Activated naive CD4-positive, alpha-beta T cell treated with anti-CD3 and anti-CD28 coated beads for 36 hours (primary cell): ENCODE measurements at regions not wholly inside any gene's neighbourhood (a gene's known extent, or its start where the extent isn't known, plus 50 kb on each side); places are given as distances from the start of the nearest gene placed in this dataset.

Experiments
- CTCF ChIA-PET: fragments of 350-600 bp; sonication (Branson Sonifier 250); formaldehyde crosslinking; loops from one replicate; lab custom pipeline; 2021; ENCODE audit warnings: antibody characterized with exemption; lab: Charles Lee
- DNase-seq: peaks from one replicate; pipeline ENCODE4 v3.0.0-alpha.2; 2020
- H3K27ac Mint-ChIP-seq: one replicate; pipeline ENCODE4 v1.8.0; 2021; ENCODE audit warnings: mild to moderate bottlenecking, mixed read lengths
- H3K27me3 Mint-ChIP-seq: one replicate; pipeline ENCODE4 v1.8.0; 2021; ENCODE audit warnings: low read depth, mixed read lengths
- H3K36me3 Mint-ChIP-seq: one replicate; pipeline ENCODE4 v1.8.0; 2021; ENCODE audit warnings: low read depth, mixed read lengths
- H3K4me1 Mint-ChIP-seq: one replicate; pipeline ENCODE4 v1.8.0; 2021; ENCODE audit warnings: low read depth, mixed read lengths
- H3K4me3 Mint-ChIP-seq: one replicate; pipeline ENCODE4 v1.8.0; 2021; ENCODE audit warnings: mild to moderate bottlenecking, moderate library complexity, mixed read lengths
- H3K9me3 Mint-ChIP-seq: one replicate; pipeline ENCODE4 v1.8.0; 2021; ENCODE audit warnings: mixed read lengths
- intact Hi-C: fragments of 100-400 bp; cut with micrococcal nuclease; formaldehyde crosslinking; loops from one replicate; pipeline ENCODE4 v1.15.1; 2023

DNA sequence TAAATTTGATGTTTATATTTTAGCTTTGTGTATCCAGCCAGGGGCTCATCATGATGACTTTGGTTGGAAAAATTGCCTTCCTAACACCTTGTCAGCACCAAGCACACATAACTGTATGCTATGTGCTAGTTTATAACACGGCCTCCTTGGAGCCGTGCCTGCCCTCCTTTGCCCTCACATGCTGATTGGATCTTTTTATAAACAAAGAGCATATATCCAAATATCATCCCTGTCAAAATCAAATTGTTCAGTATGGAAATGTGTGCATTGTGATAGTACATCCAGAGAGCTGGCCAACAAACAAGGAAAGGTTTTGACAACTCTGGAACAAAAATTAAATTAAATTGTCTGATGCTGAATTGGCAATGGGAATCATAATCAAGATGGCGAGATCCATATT lies 241.5 kb downstream of the DCDC2C start:
- no peak overlapping the region for H3K4me3 Mint-ChIP-seq
- H3K9me3 Mint-ChIP-seq, result no peaks in the 10 kb centered on the region
- no peak for DNase-seq
- H3K4me1 Mint-ChIP-seq, result no peaks in the 10 kb centered on the region
- intact Hi-C loops, result no loop called here
- H3K36me3 Mint-ChIP-seq, result no peaks in the 10 kb centered on the region
- H3K27ac Mint-ChIP-seq, result no peak overlapping the region
- peaks cover 5% of the 10 kb centered on the region for H3K27me3 Mint-ChIP-seq
- CTCF ChIA-PET, result no interaction called here

DNA sequence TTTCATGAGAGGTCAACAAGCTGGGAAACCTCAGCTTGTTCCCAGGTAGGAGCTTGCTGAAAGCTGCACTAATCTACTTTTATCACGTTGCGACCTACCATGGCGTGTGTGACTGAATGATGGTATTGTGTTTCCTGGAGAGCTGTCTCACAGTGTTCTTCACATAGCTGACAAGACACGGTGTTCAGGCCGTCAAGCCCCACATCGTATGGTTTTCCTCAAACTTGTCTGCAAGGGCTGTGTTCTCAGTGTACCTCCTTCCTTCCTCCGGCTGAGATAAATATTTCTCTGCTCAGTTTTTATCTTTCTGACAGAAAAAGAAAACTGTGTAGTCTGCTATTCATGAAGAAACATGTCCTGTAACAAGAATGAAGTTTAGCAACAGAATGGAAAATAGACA lies 244.8 kb downstream of the DCDC2C start:
- DNase-seq, result no peak
- intact Hi-C loops, result no loop called here
- Mint-ChIP-seq H3K4me3 (no peak overlapping the region), H3K36me3 (no peaks in the 10 kb centered on the region), H3K27me3 (no peaks in the 10 kb centered on the region), H3K9me3 (peaks cover 5% of the 10 kb centered on the region), H3K27ac (no peak overlapping the region), H3K4me1 (no peaks in the 10 kb centered on the region)
- CTCF ChIA-PET, result no interaction called here

DNA sequence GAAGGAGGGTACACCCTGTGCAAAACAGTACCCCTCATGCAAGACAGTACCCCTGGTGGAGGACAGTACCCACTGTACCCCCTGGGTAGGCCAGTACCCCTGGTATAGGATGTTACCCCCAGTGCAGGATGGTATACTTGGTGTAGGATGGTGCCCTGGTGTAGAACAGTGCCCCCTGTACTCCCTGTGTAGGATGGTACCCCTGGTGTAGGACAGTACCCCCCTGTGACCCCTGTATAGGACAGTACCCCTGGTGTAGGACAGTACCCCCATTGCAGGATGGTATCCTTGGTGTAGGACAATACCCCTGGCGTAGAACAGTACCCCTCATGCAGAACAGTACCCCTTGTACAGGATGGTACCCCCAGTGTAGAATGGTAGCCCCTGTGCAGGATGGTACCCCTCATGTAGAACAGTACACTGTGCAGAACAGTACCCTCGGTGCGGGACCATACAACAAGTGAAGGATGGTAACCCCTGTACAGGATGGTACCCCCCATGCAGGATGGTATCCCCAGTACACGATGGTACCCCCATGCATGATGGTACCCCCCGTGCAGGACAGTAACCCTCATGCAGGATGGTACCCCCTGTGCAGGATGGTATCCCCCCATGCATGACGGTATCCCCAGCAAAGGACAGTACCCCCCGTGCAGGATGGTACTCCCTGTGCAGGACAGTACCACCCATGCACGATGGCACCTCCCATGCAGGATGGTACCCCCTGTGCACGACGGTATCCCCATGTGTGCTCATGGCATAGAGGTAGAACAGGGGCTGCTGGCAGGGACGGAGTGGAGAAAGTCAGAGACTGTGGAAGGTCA lies 248.0 kb downstream of the DCDC2C start:
- no peaks in the 10 kb centered on the region for H3K36me3 Mint-ChIP-seq
- no peaks in the 10 kb centered on the region for H3K27me3 Mint-ChIP-seq
- no peaks in the 10 kb centered on the region for H3K4me1 Mint-ChIP-seq
- CTCF ChIA-PET, result no interaction called here
- intact Hi-C loops, result no loop called here
- H3K4me3 Mint-ChIP-seq, result no peak overlapping the region
- H3K27ac Mint-ChIP-seq, result no peak overlapping the region
- H3K9me3 Mint-ChIP-seq, result peaks cover 5% of the 10 kb centered on the region
- no peak for DNase-seq

DNA sequence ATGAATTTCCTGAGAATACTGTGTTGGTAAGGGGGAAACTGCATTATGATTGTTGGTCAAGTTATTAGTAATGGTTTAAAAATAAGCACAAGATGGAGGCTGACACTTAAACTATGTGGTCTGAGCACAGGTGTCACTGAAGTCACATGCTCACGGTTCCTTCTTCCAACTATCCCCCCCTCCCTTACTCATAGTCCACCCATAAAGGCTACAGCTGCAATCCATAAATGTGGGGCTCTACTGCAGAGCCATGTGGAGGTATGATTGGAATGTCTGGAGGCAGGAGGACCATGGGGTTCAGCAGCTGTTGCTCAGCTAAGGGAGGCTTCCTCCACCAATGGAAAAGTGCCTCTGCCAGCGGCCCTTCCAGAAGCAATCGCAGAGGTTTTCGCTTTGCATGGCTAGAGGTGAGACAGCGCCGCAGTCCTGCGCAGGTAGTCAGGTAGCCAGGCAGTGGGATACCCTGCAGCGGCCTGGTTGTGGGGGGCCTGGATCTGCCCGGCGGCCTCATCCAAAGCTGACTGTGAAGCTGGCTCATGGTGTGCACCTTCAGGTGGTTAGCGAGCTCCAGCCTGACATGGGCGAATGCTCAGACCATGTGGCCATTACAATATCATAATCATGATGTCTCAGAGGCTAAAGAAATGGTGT lies 249.6 kb downstream of the DCDC2C start:
- CTCF ChIA-PET, result no interaction called here
- H3K27ac Mint-ChIP-seq, result no peak overlapping the region
- no peak for DNase-seq
- no peaks in the 10 kb centered on the region for H3K4me1 Mint-ChIP-seq
- intact Hi-C loops, result no loop called here
- no peaks in the 10 kb centered on the region for H3K36me3 Mint-ChIP-seq
- H3K9me3 Mint-ChIP-seq, result peaks cover 5% of the 10 kb centered on the region
- no peaks in the 10 kb centered on the region for H3K27me3 Mint-ChIP-seq
- H3K4me3 Mint-ChIP-seq, result no peak overlapping the region

DNA sequence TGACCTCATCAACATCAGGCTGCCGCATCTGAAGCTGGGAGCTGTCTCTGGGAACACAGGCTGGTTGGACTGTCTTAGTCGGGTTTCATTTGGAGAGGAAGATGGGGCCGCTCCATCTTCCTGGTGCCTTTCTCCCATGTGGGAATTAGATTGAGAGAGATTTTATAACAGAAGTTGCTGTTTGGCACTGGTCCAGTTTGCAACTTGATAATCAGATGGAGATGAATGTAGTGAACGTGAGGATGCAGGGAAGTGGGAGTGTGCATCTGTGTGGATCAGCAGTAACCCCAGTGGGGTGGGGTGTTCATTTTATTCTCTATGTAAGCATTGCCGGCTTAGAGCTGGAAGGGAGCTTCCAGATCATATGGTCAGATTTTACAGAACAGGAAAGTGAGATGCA lies 250.9 kb downstream of the DCDC2C start:
- no peaks in the 10 kb centered on the region for H3K36me3 Mint-ChIP-seq
- no peak for DNase-seq
- no peaks in the 10 kb centered on the region for H3K4me1 Mint-ChIP-seq
- H3K27ac Mint-ChIP-seq, result no peak overlapping the region
- intact Hi-C loops, result no loop called here
- CTCF ChIA-PET, result no interaction called here
- H3K27me3 Mint-ChIP-seq, result no peaks in the 10 kb centered on the region
- H3K9me3 Mint-ChIP-seq, result peaks cover 5% of the 10 kb centered on the region
- no peak overlapping the region for H3K4me3 Mint-ChIP-seq

DNA sequence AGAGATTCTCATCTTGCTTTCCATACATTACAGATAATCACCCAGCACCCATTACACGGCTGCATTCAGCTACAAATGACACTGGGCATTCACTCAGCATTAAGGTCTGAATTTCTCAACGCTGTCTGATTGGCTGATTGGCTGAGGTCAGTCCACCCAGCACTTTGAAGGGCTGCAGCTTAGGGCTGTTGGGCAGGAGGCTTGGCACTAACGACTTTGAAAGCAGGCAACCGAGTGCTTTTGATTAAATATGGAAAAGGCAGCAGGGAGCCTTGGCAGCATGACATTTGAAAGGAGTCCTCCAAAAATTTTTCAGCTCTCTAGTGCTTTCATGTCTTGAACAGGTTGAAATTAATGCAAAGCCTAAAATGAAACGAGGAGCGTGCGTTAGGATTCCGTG lies 253.0 kb downstream of the DCDC2C start:
- no peak for DNase-seq
- no peaks in the 10 kb centered on the region for H3K4me1 Mint-ChIP-seq
- H3K9me3 Mint-ChIP-seq, result no peaks in the 10 kb centered on the region
- H3K36me3 Mint-ChIP-seq, result no peaks in the 10 kb centered on the region
- no peak overlapping the region for H3K27ac Mint-ChIP-seq
- H3K27me3 Mint-ChIP-seq, result no peaks in the 10 kb centered on the region
- no peak overlapping the region for H3K4me3 Mint-ChIP-seq
- CTCF ChIA-PET, result interaction anchor here (1.3 kb wide), 1 partner anchor 175 kb away, joined by 3 read pairs; no protein-coding TSS in a partner anchor
- intact Hi-C loops, result no loop called here

DNA sequence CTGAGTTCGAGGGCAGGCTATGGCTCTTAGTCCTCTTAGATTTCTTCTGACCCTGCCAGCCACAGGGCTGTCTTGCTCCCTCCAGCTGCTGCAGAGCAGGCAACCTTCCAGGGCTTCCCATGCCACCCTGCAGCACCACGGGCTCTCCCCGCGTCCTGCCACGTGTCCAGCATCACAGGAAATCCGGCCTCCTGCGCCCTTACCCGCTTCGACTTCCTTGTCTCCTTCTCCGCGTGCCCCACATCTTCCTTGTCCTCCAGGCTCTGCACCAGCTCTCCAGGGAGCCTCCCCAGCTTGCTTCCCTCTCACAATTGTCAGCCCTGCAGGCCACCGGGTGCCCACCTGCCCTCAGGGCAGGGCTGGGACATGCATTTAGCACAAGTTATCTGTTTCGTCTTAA lies 253.5 kb downstream of the DCDC2C start:
- intact Hi-C loops, result no loop called here
- CTCF ChIA-PET, result interaction anchor here (1.3 kb wide), 1 partner anchor 176 kb away, joined by 3 read pairs; no protein-coding TSS in a partner anchor

DNA sequence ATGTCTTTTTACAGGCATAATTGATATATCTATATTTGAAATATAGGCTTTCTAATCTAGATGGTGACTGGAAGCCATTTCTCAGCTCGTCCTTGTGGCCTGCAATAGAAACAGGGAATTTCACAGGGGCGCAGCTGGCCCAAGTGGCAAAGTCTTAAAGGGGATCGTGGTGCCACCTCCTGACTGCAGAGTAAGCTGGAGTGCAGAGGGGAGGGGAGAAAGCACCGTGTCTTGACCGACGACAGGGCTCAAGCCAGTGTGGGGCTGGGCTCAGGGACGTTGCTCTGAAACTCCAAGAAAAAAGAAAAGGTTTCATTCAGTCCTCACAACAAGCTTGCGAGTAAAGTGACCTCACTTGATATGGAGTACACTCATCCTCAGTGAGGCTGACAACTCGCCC lies 255.1 kb downstream of the DCDC2C start:
- Mint-ChIP-seq H3K36me3 (no peaks in the 10 kb centered on the region), H3K4me3 (no peak overlapping the region), H3K9me3 (no peaks in the 10 kb centered on the region), H3K27ac (no peak overlapping the region), H3K4me1 (no peaks in the 10 kb centered on the region), H3K27me3 (no peaks in the 10 kb centered on the region)
- intact Hi-C loops, result loop anchor here (2.0 kb wide), 1 partner anchor 1408 kb away; no protein-coding TSS in a partner anchor
- CTCF ChIA-PET, result interaction anchor here (0.7 kb wide), 1 partner anchor 176 kb away, joined by 3 read pairs; no protein-coding TSS in a partner anchor
- DNase-seq, result no peak

More for the DNA sequence above, 253.5 kb downstream of the DCDC2C start:
- no peak for DNase-seq
- no peaks in the 10 kb centered on the region for H3K9me3 Mint-ChIP-seq
- no peaks in the 10 kb centered on the region for H3K27me3 Mint-ChIP-seq
- no peaks in the 10 kb centered on the region for H3K36me3 Mint-ChIP-seq
- H3K4me3 Mint-ChIP-seq, result no peak overlapping the region
- no peaks in the 10 kb centered on the region for H3K4me1 Mint-ChIP-seq
- H3K27ac Mint-ChIP-seq, result no peak overlapping the region

DNA sequence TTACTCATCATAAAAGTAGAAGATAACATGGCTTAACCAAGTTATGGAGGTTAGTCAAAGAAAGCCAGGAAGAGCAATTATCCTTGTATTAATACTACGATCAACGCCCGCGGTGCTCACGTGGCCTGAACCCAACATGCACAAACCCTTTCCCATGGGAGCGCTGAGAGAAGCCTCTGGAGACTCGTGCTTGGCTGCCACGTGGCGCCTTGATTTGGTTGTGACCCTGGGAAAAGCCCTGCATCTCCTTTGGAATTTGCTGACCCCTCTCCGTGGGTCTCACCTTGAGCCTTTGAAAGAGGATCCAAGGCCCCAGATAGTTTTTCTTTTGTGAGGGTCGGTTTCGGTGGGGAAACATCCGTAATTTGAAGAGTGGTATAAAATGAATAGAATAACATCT lies 255.6 kb downstream of the DCDC2C start:
- no peak overlapping the region for H3K4me3 Mint-ChIP-seq
- H3K27me3 Mint-ChIP-seq, result no peaks in the 10 kb centered on the region
- H3K9me3 Mint-ChIP-seq, result no peaks in the 10 kb centered on the region
- CTCF ChIA-PET, result interaction anchor here (0.6 to 1.1 kb wide), 5 partner anchors 65 to 1802 kb away, joined by 3 to 5 read pairs (median 3); no protein-coding TSS in a partner anchor
- H3K27ac Mint-ChIP-seq, result no peak overlapping the region
- DNase-seq, result no peak
- no peaks in the 10 kb centered on the region for H3K4me1 Mint-ChIP-seq
- intact Hi-C loops, result loop anchor here (2.0 kb wide), 1 partner anchor 1408 kb away; no protein-coding TSS in a partner anchor
- H3K36me3 Mint-ChIP-seq, result no peaks in the 10 kb centered on the region

DNA sequence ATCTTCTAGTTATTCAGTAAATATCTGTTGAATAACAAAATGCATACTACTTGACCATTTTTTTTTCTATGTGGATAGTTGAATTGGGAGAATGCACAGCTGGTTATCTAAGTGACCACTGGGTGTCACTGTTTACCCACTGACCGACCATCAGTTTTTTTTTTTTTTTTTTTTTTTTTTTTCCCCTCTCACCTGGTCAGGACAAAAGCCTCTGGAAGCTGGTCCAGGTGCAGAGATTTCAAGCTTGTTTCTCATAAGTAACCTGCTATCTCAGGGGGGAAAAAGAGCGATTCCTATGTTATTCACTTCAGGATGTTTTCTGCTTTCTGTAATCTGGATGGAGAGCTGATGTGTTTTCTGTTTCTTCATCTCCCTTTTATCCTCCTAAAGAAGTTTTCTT lies 256.0 kb downstream of the DCDC2C start:
- Mint-ChIP-seq H3K36me3 (no peaks in the 10 kb centered on the region), H3K27me3 (no peaks in the 10 kb centered on the region), H3K4me3 (no peak overlapping the region), H3K4me1 (no peaks in the 10 kb centered on the region), H3K27ac (no peak overlapping the region), H3K9me3 (no peaks in the 10 kb centered on the region)
- CTCF ChIA-PET, result interaction anchor here (0.6 to 1.1 kb wide), 5 partner anchors 65 to 1801 kb away, joined by 3 to 5 read pairs (median 3); no protein-coding TSS in a partner anchor
- DNase-seq, result no peak
- intact Hi-C loops, result loop anchor here (2.0 kb wide), 1 partner anchor 1407 kb away; no protein-coding TSS in a partner anchor

DNA sequence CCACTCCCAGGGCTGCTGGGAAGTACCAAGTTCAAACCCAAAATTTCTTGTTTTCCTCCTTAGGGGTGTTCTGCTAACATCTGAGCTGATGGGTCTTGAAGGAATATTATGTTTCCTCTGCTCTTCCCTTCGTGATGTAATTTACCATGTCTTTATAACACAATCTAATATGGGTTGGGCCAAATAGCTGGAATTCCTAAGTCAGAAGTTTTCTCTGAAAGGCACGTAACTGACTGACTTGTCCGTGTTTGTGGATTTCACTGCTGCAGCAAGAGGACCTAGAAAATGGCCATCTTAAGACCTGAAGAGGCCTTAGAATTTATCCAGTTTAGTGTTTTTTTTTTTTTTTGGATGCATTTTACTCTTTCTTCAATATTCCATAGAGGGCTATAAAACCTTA lies 256.7 kb downstream of the DCDC2C start:
- CTCF ChIA-PET, result interaction anchor here (0.6 to 1.1 kb wide), 2 partner anchors 25 to 1406 kb away, joined by 3 to 5 read pairs; no protein-coding TSS in a partner anchor

DNA sequence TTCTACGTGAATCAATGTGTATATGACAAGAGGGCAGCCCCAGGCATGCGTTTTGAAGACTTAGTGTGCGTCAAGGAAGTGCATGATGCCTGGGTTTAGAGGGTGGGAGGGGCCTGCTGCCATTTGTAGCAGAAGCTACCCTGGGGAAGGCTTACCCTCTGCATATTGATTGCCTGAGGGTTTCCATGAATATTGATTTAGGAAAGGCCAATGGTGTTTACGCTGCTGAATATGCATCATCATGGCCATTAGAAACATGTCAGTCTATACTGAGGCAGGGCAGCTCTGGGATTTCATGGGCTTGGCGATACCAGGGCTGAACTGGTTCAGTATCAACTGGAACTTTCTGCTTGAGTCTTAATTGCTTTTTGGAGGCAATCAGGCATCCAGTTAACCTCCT lies 259.3 kb downstream of the DCDC2C start:
- CTCF ChIA-PET, result no interaction called here
- no peaks in the 10 kb centered on the region for H3K36me3 Mint-ChIP-seq
- H3K27ac Mint-ChIP-seq, result no peak overlapping the region
- no peak overlapping the region for H3K4me3 Mint-ChIP-seq
- H3K9me3 Mint-ChIP-seq, result no peaks in the 10 kb centered on the region
- intact Hi-C loops, result no loop called here
- no peaks in the 10 kb centered on the region for H3K4me1 Mint-ChIP-seq
- no peak for DNase-seq
- no peaks in the 10 kb centered on the region for H3K27me3 Mint-ChIP-seq

More for the DNA sequence above, 256.7 kb downstream of the DCDC2C start:
- Mint-ChIP-seq H3K36me3 (no peaks in the 10 kb centered on the region), H3K4me3 (no peak overlapping the region), H3K27ac (no peak overlapping the region), H3K4me1 (no peaks in the 10 kb centered on the region), H3K27me3 (no peaks in the 10 kb centered on the region), H3K9me3 (no peaks in the 10 kb centered on the region)
- no peak for DNase-seq
- intact Hi-C loops, result no loop called here
